RPMI8226 (cell line): ENCODE measurements at regions not wholly inside any gene's neighbourhood (a gene's known extent, or its start where the extent isn't known, plus 50 kb on each side); places are given as distances from the start of the nearest gene placed in this dataset.
"Not testable (repeated sequence)": the region's sequence is repeated elsewhere in the genome, so short reads cannot be mapped to it uniquely, and the experiment has no call there.

Experiments
- DNase-seq: peaks from one replicate; pipeline ENCODE4 v3.0.0-alpha.2; 2015

DNA sequence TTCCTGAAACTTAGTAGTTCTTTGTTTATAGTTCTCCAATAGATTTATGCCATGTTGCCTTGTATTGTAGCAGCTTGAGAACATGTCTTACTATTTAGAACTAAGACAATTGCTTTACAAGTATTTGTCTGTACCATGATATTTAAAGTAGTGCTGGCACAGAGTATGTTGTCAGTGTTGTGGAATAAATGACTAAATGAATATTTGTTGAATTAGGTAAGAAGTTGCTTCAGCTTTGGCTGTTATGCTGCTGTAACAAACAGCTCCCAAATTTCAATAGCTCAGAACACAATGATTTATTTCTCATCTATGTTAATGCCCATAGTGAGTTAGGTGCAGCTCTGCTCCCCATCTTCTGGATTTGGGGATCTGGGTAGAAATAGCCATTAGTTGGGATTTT is 90.2 kb upstream of the VCAM1 start:
- no peak for DNase-seq

DNA sequence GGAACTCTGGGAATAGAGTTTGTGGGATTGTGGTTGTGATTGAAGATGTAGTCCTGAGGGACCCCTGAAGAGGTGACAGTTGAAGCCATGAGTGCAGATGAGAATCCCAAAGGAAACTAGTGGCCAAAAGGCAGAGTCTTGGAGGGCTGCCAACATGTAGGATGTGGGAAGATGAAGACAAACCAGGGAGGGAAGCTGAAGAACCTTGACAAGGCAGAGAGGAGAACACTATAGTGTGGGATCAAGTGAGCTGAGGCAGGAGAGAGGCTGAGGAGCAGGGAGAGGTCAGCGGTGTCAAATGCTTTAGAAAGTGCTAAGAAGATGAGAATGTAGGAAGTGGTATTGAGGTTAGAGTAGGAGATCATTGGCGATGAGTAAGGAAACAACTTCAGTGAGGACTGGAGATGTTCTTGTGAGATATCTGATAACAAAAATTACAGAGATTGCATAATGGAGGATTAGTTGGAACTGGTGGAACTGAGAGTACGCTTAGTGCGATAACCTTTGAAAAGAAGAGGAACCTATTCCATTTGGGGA is 88.5 kb upstream of the VCAM1 start:
- DNase-seq: no peak

DNA sequence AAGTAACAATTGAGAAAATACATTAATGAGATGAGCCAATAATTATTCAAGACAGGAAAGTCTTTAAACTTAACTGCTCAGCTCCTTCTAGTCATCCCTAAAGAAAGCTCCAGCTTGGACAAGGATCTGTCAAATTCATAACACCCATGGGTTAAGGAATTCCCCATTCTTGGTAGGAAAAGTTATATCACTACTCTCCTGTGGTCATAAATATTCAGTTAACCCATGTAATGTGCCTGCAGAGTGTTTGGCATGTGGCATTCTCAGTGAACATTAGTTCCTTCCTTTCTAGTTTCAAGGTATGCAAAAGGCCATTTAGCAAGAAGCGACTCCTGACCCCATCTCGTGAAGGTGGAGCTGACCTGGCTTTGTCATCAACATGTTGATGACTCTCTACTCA is 76.7 kb upstream of the VCAM1 start:
- DNase-seq: no peak

- no peak for DNase-seq
Observed at GRCh38 chr1:100643471-100644196, 75.9 kb upstream of the VCAM1 start.

GRCh38 chr1:100646001-100646400 is 73.5 kb upstream of the VCAM1 start:
- no peak for DNase-seq

GRCh38 chr1:100649146-100649545 is 70.4 kb upstream of the VCAM1 start:
- DNase-seq: no peak

DNA sequence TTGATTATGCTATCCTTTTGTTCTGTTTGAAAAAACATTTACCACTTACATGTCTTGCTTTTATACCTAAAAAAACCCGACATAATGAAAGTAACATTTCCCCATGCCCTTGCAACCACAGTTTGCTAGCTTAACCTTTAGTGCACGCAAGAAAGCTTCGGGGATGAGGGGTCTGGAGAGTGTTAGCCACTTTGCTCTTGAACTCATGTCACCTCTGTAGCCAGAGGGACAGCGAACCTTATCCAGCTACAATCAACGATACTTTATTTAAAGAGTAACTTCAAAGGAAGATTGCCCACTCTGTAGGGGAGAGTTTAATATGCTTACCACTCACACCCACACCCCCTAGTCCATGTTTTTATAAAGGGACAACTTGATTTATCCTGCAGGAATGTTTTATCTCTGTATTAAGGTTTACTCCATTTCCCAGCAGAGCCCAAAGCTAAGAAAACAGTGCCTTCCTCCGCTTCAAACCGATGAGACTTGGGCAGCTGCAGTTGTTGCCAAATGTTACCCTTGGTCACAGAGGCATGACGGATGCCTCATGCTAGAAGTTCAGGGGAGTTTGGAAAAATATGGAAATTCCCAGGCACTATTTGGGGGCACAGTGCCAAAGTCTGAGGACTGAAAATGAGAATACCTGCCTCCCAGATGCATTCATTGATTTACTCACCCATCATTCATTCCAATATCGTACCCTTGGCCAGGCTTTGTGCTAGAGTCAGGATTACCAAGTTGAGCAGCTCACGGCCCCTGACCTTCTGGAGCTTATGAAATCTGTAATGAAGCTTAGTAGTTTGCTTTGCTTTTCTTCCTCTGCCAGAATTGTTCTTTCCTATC is 61.4 kb upstream of the VCAM1 start:
- no peak for DNase-seq

- DNase-seq: no peak
Observed at GRCh38 chr1:100658716-100659026, 60.9 kb upstream of the VCAM1 start.

DNA sequence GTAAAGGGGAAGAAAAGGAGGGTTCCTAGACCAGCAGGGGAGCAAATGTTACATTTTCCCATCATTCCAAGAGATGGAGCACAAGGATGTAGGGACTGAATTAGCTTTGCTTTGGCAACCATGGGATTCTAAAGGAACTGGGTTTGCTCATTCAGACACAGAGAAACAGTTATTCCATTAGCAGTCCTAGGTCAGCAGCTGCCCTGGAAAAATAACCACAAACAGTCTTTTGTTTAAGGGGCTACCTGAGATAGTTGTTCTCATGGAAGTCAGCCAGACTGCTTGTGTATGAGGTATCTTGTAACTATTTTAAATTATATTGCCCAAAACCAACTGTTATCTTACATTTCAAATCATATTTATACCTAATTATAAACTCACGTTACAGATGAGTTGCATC is 58.4 kb upstream of the VCAM1 start:
- no peak for DNase-seq

- DNase-seq: not testable (repeated sequence)
Observed at GRCh38 chr1:100668494-100668893, 51.0 kb upstream of the VCAM1 start.
